GM23338 (cell line): ENCODE measurements at regions not wholly inside any gene's neighbourhood (a gene's known extent, or its start where the extent isn't known, plus 50 kb on each side); places are given as distances from the start of the nearest gene placed in this dataset.
"Not testable (repeated sequence)": the region's sequence is repeated elsewhere in the genome, so short reads cannot be mapped to it uniquely, and the experiment has no call there.

Source experiments
- ATAC-seq: fragments of 200-7000 bp; cut with Tn5 transposase; 3 replicates; pipeline ENCODE4 v1.9.1; 2020
- DNase-seq: peaks from one replicate; pipeline ENCODE4 v3.0.0-alpha.2; 2015; ENCODE audit warnings: low spot score
- H2AFZ ChIP-seq: fragments of 200-600 bp; sonication (generic); 2 replicates; pipeline ENCODE4 v1.8.0; 2016; ENCODE audit warnings: antibody characterized with exemption, mild to moderate bottlenecking, moderate library complexity
- H3F3A ChIP-seq: fragments of 200-600 bp; sonication (generic); replicated peaks from 2 replicates; pipeline ENCODE4 v1.8.0; 2017; ENCODE audit warnings: antibody characterized with exemption, mixed run types, low read depth
- H3K27ac ChIP-seq: fragments of 200-600 bp; sonication (generic); 2 replicates; pipeline ENCODE4 v1.6.1; 2016; ENCODE audit warnings: low read depth
- H3K27me3 ChIP-seq: fragments of 200-600 bp; sonication (generic); 2 replicates; pipeline ENCODE4 v1.8.0; 2016; ENCODE audit warnings: mild to moderate bottlenecking, mixed run types, moderate library complexity; ENCODE audit not compliant: insufficient read depth
- H3K36me3 ChIP-seq: fragments of 200-600 bp; sonication (generic); 2 replicates; pipeline ENCODE4 v1.8.0; 2016; ENCODE audit warnings: mild to moderate bottlenecking; ENCODE audit not compliant: insufficient read depth
- H3K4me1 ChIP-seq: fragments of 200-600 bp; sonication (generic); 2 replicates; pipeline ENCODE4 v1.8.0; 2016; ENCODE audit warnings: mild to moderate bottlenecking, moderate library complexity; ENCODE audit not compliant: insufficient read depth
- H3K4me2 ChIP-seq: fragments of 200-600 bp; sonication (generic); 2 replicates; pipeline ENCODE4 v1.7.1; 2017; ENCODE audit warnings: mixed run types
- H3K4me3 ChIP-seq: fragments of 200-600 bp; sonication (generic); 2 replicates; pipeline ENCODE4 v1.6.1; 2016; ENCODE audit warnings: mixed run types
- H3K79me2 ChIP-seq: fragments of 200-600 bp; sonication (generic); replicated peaks from 2 replicates; pipeline ENCODE4 v1.8.0; 2017; ENCODE audit warnings: mild to moderate bottlenecking; ENCODE audit not compliant: insufficient read depth
- H3K9me2 ChIP-seq: fragments of 200-600 bp; sonication (generic); 2 replicates; pipeline ENCODE4 v1.8.0; 2017; ENCODE audit not compliant: insufficient read depth
- H4K20me1 ChIP-seq: fragments of 200-600 bp; sonication (generic); replicated peaks from 2 replicates; pipeline ENCODE4 v1.8.0; 2017; ENCODE audit warnings: mild to moderate bottlenecking; ENCODE audit not compliant: insufficient read depth
- H3K27ac Mint-ChIP-seq: 2 replicates; pipeline ENCODE4 v1.8.0; 2020; ENCODE audit warnings: inconsistent platforms, mild to moderate bottlenecking, moderate library complexity, mixed read lengths
- H3K27me3 Mint-ChIP-seq: 3 replicates; pipeline ENCODE4 v1.8.0; 2022; ENCODE audit warnings: low read depth, mild to moderate bottlenecking, moderate library complexity, mixed read lengths, inconsistent platforms; ENCODE audit not compliant: insufficient read depth, poor library complexity
- H3K36me3 Mint-ChIP-seq: 3 replicates; pipeline ENCODE4 v1.8.0; 2021; ENCODE audit warnings: low read depth, mild to moderate bottlenecking, inconsistent platforms, moderate library complexity, mixed read lengths
- H3K4me1 Mint-ChIP-seq: 3 replicates; pipeline ENCODE4 v1.8.0; 2020; ENCODE audit warnings: mild to moderate bottlenecking, inconsistent platforms, mixed read lengths
- H3K4me3 Mint-ChIP-seq: 3 replicates; pipeline ENCODE4 v1.8.0; 2021; ENCODE audit warnings: moderate library complexity, mild to moderate bottlenecking, inconsistent platforms, mixed read lengths
- H3K9me3 Mint-ChIP-seq: 3 replicates; pipeline ENCODE4 v1.8.0; 2020; ENCODE audit warnings: moderate library complexity, mild to moderate bottlenecking, inconsistent platforms, mixed read lengths
- CREB1 ChIP-seq: fragments of 250-450 bp; sonication (Bioruptor Pico); IDR thresholded peaks from 2 replicates; pipeline ENCODE4 v1.5.0; 2020; ENCODE audit warnings: low read depth, mild to moderate bottlenecking, moderate library complexity
- CTCF ChIP-seq, 2 experiments: fragments of 200-600 bp in 1 of 2; sonication (generic) in 1 of 2; conservative IDR thresholded peaks; 2 replicates each; pipeline versions ENCODE4 v1.5.1 to v1.6.1; 2016 to 2017; ENCODE audit warnings: antibody characterized with exemption in 2 of 2, low read depth in 2 of 2, mild to moderate bottlenecking in 2 of 2, moderate library complexity in 1 of 2
- ETS1 ChIP-seq: IDR thresholded peaks from 2 replicates; pipeline ENCODE4 v1.6.1; 2016; ENCODE audit warnings: antibody characterized with exemption
- EZH2 ChIP-seq: fragments of 200-600 bp; sonication (generic); IDR thresholded peaks from one replicate; pipeline ENCODE4 v1.8.0; 2017; ENCODE audit warnings: antibody characterized with exemption, mild to moderate bottlenecking, low read depth; ENCODE audit not compliant: unreplicated experiment
- EZH2phosphoT487 ChIP-seq: fragments of 200-600 bp; sonication (generic); IDR thresholded peaks from one replicate; pipeline ENCODE4 v1.8.1; 2018; ENCODE audit warnings: antibody characterized with exemption; ENCODE audit not compliant: unreplicated experiment
- JUNB ChIP-seq: IDR thresholded peaks from one replicate; pipeline ENCODE4 v1.6.1; 2016; ENCODE audit warnings: antibody characterized with exemption; ENCODE audit not compliant: unreplicated experiment
- REST ChIP-seq: IDR thresholded peaks from one replicate; pipeline ENCODE4 v1.6.1; 2018; ENCODE audit warnings: antibody characterized with exemption; ENCODE audit not compliant: unreplicated experiment
- STAT1 ChIP-seq: IDR thresholded peaks from one replicate; pipeline ENCODE4 v1.6.1; 2016; ENCODE audit warnings: antibody characterized with exemption; ENCODE audit not compliant: unreplicated experiment
- ZNF114 ChIP-seq: fragments of 250-450 bp; sonication (Bioruptor Pico); IDR thresholded peaks from 2 replicates; pipeline ENCODE4 v1.5.0; 2020; ENCODE audit warnings: mild to moderate bottlenecking, moderate library complexity
- ZNF462 ChIP-seq: fragments of 250-450 bp; sonication (Bioruptor Pico); IDR thresholded peaks from 2 replicates; pipeline ENCODE4 v1.5.0; 2020; ENCODE audit warnings: mild to moderate bottlenecking, moderate library complexity

GRCh38 chr10:125230251-125230650 is 69.9 kb upstream of the CTBP2 start:
- peaks cover 29% of the 10 kb centered on the region for H3K4me1 Mint-ChIP-seq
- peaks cover 2% of the 10 kb centered on the region for H3K27me3 Mint-ChIP-seq
- H4K20me1 ChIP-seq: no peaks in the 10 kb centered on the region
- TF ChIP-seq ETS1 (no peak), EZH2 (no peak), JUNB (no peak), EZH2phosphoT487 (no peak), ZNF462 (CRISPR knock-in tag) (no peak), CREB1 (no peak), CTCF (conservative IDR thresholded peaks at IDR 0.05; ENCODE audit: low read depth in 2 of 2) (no peak), REST (no peak), ZNF114 (no peak), STAT1 (no peak)
- no peaks in the 10 kb centered on the region for H3K79me2 ChIP-seq
- H3K4me3 Mint-ChIP-seq: no peak overlapping the region
- ATAC-seq (no peak), DNase-seq (no peak)
- H3K4me2 ChIP-seq: no peak overlapping the region
- no peaks in the 10 kb centered on the region for H3K9me3 Mint-ChIP-seq
- H3K36me3 ChIP-seq: no peaks in the 10 kb centered on the region
- no peaks in the 10 kb centered on the region for H3F3A ChIP-seq
- peaks cover 18% of the 10 kb centered on the region for H3K4me1 ChIP-seq
- H2AFZ ChIP-seq: no peak overlapping the region
- no peaks in the 10 kb centered on the region for H3K27me3 ChIP-seq
- H3K27ac Mint-ChIP-seq: no peak overlapping the region
- no peaks in the 10 kb centered on the region for H3K36me3 Mint-ChIP-seq
- 0 out of 2 replicates have a peak, but pooled peaks cover 3% of the 10 kb centered on the region for H3K9me2 ChIP-seq
- no peak overlapping the region for H3K27ac ChIP-seq
- no peak overlapping the region for H3K4me3 ChIP-seq

- not testable (repeated sequence) for H3K79me2 ChIP-seq, H3K4me3 Mint-ChIP-seq, H3K4me2 ChIP-seq, H3K9me2 ChIP-seq, H2AFZ ChIP-seq, H3K9me3 Mint-ChIP-seq, H3K36me3 Mint-ChIP-seq, H4K20me1 ChIP-seq, ATAC-seq, H3K27ac Mint-ChIP-seq, H3F3A ChIP-seq, H3K27me3 Mint-ChIP-seq, H3K27ac ChIP-seq, H3K36me3 ChIP-seq, H3K4me3 ChIP-seq, DNase-seq, H3K27me3 ChIP-seq
- peaks cover 25% of the 10 kb centered on the region for H3K4me1 Mint-ChIP-seq
- peaks cover 13% of the 10 kb centered on the region for H3K4me1 ChIP-seq
These were observed 68.0 kb upstream of the CTBP2 start for GRCh38 chr10:125228245-125228940.
